Liver (tissue), 3 donors: ENCODE measurements at regions not wholly inside any gene's neighbourhood (a gene's known extent, or its start where the extent isn't known, plus 50 kb on each side); places are given as distances from the start of the nearest gene placed in this dataset.

Experiments
- ATF3 ChIP-seq: IDR thresholded peaks from 2 replicates; pipeline ENCODE4 v1.6.1; 2016; ENCODE audit warnings: antibody characterized with exemption
- CTCF ChIP-seq: fragments of 150-350 bp; IDR thresholded peaks from 2 replicates; pipeline ENCODE4 v1.5.1; 2017; ENCODE audit warnings: improper control_type of control experiment, low read depth, low read length; ENCODE audit not compliant: missing input control
- EGR1 ChIP-seq, 2 donors: IDR thresholded peaks; 2 replicates each; pipeline ENCODE4 v1.6.1; 2016 to 2018; ENCODE audit warnings: antibody characterized with exemption in 2 of 2, low read depth in 2 of 2
- JUND ChIP-seq, 2 donors: IDR thresholded peaks; 2 replicates each; pipeline ENCODE4 v1.6.1; 2016; ENCODE audit warnings: antibody characterized with exemption in 2 of 2
- donor health status: healthy.
- donor health status: healthy.

GRCh38 chrX:1002611-1003010 lies 209.8 kb downstream of the CRLF2 start:
- no peak for TF ChIP-seq CTCF
- no peak for TF ChIP-seq EGR1 (IDR thresholded peaks at IDR 0.05; ENCODE audit: low read depth in 2 of 2)
- TF ChIP-seq JUND (IDR thresholded peaks at IDR 0.05) = no peak
- no peak for TF ChIP-seq ATF3
